ENCODE measurements at regions not wholly inside any gene's neighbourhood (a gene's known extent, or its start where the extent isn't known, plus 50 kb on each side); places are given as distances from the start of the nearest gene placed in this dataset.

DNA sequence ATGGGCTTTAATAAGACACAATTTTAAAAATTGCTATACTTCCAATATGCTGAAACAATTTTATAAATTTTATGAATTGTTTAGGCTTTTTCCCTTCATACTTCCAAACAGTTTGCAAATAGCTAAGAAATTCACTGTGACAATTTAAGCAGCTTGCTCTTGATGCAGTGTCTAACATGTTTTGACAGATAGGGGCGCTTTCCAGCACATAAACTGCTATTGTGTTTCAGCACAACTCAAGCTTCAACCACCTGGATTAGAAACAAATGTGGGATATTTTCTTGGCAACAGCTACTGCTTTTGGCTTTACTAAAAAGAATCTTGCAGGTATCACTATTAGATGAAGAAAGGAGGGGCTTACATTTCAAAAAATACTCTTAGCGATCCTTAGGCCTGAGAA lies 565.8 kb upstream of the DPPA4 start:
- no peak for DNase-seq (ENCODE audit: low spot score)

DNA sequence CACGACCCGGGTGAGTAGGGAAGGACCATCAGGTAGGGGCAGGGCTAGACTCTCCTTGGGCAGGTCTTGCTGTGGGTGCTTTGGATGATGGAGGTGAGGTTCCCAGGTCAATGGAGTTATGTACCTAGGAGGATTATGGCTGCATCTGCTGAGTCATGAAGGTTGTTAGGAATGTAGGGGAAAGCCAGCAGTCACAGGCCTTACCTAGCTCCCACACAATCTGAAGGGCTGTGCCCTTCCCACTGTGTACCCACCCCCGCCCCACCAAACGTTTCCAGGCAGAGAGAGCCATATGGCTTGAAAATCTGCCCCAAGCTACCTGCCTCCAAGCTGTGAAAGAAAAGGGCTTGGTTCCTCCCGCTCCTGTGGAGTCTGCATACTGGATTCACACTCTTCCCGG lies 573.4 kb upstream of the DPPA4 start:
- no peak for DNase-seq (ENCODE audit: low spot score)

GRCh38 chr3:109918740-109919139 lies 581.4 kb upstream of the DPPA4 start:
- no peak for DNase-seq (ENCODE audit: low spot score)

DNA sequence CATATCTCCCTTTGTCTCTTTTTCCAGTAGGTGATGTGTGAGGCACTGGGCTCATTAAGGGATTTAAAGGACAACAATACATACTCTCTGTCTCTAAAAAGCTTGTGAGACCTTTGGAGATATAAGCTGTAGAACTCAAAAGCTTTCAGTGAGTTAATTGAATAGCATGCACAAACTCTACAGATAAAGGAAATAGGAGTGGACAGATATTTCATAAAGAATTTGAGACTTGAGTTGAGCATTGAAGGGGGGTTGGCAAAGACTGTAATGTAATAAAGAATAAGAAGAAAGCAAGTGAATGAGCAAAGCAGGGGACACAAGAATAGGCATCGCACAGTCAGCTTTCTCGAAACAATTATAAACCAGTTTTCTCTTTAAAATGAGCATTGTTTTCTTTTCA lies 583.4 kb upstream of the DPPA4 start:
- DNase-seq (ENCODE audit: low spot score): no peak

DNA sequence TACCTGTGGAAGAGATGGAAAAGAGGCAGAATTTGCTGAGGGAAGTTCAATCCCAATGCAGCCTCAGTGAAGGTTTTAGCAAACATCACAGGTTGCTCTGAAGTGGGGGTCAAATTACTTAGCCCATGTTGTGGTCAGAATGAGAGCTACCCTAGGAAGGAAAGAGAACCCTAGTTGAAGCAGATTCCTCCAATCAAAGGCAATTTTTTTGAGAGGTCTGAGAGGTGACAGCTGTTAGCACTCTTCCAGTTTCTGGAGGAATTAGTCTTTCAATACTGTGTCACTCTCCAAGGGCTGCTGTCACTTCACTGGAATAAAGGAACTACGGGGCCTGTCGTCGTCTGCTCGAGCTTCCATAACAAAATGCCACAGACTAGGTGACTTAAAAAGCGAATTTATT lies 584.2 kb upstream of the DPPA4 start:
- no peak for DNase-seq (ENCODE audit: low spot score)

- DNase-seq (ENCODE audit: low spot score): no peak
Measured at GRCh38 chr3:109922856-109923255, 585.5 kb upstream of the DPPA4 start.

GRCh38 chr3:109923431-109923830 lies 586.1 kb upstream of the DPPA4 start:
- no peak for DNase-seq (ENCODE audit: low spot score)

DNA sequence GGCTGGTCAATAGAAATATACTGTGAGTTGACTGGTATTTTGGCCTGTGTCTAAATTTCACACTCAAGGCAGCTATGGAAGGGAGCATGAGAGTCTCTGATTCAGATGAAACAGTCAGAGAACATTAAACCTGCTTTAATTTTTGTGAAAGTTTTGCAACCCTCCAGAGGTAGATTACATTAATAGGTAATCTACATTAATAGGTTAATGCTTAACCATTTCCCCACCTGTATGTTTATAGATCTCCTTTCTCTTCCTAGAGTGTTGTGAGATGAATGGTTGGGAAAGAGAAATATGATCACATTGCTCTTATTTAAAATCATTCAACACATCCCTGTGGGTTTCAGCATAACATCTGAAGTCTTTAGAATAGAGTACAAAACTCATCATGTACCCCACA lies 586.9 kb upstream of the DPPA4 start:
- DNase-seq (ENCODE audit: low spot score): no peak

- DNase-seq (ENCODE audit: low spot score): no peak
Measured at GRCh38 chr3:109926376-109926775, 589.0 kb upstream of the DPPA4 start.

- no peak for DNase-seq (ENCODE audit: low spot score)
Measured at GRCh38 chr3:109927161-109927560, 589.8 kb upstream of the DPPA4 start.

- DNase-seq (ENCODE audit: low spot score): no peak
Measured at GRCh38 chr3:109927726-109928125, 590.4 kb upstream of the DPPA4 start.

DNA sequence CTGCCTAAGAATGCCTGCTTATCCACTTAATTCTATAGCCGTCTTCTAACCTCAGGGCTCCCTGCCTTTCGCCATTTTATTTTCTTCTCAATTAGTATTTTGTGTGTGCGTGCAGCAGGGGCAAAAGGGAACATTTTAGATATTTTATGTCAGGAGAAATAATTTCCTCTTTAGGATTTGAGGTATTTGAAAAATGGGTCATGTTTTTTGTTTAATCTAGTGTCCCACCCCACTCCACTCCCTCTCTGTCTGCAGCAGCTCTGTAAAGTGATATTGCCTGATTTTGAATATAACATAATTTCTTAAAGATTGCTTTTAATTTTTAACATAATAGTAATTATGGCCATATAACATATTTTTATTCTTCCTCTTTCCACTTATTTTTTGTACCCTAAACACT lies 593.2 kb upstream of the DPPA4 start:
- DNase-seq (ENCODE audit: low spot score): no peak

GRCh38 chr3:109933576-109933975 lies 596.2 kb upstream of the DPPA4 start:
- no peak for DNase-seq (ENCODE audit: low spot score)

GRCh38 chr3:109939817-109940216 lies 602.5 kb upstream of the DPPA4 start:
- no peak for DNase-seq (ENCODE audit: low spot score)

- DNase-seq (ENCODE audit: low spot score): no peak
Measured at GRCh38 chr3:109943181-109943580, 605.8 kb upstream of the DPPA4 start.

- no peak for DNase-seq (ENCODE audit: low spot score)
Measured at GRCh38 chr3:109944836-109945235, 607.5 kb upstream of the DPPA4 start.

- DNase-seq (ENCODE audit: low spot score): no peak
Measured at GRCh38 chr3:109952924-109953323, 615.6 kb upstream of the DPPA4 start.

DNA sequence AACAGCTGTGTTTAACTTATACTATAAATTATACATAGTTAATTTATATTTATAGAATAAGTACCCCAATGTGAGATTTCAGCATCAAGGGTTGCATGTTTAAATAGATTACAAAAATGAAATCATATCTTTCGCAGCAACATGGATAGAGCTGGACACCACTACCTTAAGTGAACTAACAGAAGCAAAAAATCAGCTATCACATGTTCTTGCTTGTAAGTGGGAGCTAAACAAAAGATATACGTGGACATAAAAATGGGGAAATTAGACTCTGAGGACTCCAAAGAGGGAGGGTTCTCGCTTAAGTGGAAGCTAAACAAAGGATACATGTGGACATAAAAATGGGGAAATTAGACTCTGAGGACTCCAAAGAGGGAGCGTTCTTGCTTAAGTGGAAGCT lies 626.5 kb upstream of the DPPA4 start:
- no peak for DNase-seq (ENCODE audit: low spot score)

DNA sequence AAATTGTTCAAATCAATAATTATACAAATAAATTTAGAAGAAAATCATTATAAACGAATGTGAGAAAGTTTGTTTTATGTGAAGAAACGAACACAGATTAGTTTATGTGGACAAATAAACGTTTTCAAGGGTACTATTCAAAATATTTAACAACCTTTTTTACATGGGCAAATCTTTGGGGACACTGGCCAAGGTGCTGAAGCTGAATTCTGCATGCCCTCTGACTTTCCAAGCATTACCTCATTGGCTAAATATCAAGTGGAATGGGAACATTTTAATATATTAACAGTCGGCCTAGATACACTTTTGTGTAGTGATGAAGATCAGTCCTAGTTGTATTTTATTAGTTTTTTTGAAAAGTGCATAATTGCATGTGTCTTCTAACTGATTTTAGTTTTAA lies 636.4 kb upstream of the DPPA4 start:
- no peak for DNase-seq (ENCODE audit: low spot score)

DNA sequence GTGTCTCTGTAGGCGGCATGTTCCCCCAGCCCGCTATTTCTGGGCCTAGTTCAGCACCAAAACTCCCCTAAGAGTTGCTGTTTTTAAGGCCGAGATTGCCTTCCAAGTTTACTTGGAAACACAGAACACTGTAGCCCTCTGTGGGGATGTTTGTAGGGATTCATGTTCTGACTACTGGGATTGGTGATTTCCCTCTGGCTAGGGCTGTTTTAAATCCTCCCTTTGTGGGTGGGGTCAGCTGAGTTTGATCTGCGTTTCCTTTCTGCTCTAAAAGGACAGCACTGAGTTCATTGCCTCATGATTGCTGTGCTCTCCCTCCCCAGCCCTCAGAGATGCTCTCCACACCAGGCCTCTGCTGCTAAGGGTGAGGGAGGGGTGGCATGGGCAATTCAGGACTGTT lies 640.6 kb upstream of the DPPA4 start:
- no peak for DNase-seq (ENCODE audit: low spot score)

DNA sequence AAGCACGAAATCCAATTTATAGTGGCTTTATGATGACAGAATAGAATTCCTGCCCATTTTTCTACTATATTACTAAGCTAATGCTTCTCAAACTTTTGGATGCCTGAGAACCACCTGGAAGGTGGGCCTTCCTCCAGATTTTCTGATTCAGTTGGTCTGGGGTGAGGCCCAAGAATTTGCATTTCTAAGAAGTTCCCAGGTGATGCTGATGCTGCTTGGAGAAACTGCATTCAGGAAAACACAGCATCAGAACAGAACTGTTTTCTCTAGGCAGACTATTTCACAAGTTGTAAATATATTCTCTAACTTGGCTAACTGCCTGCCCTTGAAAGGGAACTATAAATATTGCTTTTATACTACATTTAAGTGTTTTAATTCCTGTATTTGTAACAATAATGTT lies 644.9 kb upstream of the DPPA4 start:
- no peak for DNase-seq (ENCODE audit: low spot score)

DNA sequence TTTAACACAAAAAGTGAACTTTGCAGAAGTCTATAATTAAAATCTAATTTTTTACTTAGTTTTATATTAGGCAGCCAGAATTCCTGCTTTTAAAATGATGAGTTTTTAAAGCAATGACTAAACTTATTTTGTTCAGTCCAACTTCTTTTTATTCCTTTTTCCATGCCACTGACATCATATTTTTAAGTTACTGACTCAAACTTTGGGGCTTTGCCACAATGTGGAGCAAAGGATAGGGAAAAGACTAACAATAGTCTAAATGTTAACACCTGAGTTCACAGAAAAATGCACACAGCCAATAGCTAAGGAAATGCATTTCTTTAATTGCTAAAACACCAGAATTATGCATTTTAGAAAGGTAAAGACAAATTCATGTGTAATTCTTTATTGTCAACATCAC lies 647.6 kb upstream of the DPPA4 start:
- DNase-seq (ENCODE audit: low spot score): no peak

DNA sequence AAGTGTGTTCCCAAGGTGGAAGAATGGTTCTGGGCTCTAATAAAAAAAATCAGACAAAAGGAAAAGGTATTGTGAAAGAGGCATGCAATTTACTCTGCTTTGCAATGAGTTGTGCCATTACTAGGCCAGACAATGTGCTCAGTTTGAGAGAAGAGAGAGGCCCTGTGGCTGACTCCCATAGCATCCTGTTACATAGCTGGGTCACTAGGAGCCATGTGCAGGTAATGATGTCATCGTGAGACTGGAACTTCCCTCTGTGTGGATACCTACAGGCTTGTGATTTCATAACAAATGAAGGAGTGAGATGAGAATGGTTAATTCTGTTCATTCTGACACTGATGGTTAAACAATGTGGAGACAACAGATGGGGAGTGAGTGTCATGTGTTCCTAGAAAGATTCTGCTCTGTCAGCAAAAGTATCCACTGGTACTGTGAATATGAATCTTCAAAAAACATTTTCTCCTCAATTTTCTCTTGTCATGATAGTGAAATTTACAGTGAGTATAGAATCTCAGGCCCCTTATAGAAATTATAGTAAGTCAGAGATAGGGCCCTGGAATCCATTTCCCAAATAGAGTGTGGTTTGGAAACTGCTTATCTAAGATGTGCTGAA lies 648.7 kb upstream of the DPPA4 start:
- DNase-seq (ENCODE audit: low spot score): no peak

GRCh38 chr3:109994853-109995252 lies 657.5 kb upstream of the DPPA4 start:
- no peak for DNase-seq (ENCODE audit: low spot score)

DNA sequence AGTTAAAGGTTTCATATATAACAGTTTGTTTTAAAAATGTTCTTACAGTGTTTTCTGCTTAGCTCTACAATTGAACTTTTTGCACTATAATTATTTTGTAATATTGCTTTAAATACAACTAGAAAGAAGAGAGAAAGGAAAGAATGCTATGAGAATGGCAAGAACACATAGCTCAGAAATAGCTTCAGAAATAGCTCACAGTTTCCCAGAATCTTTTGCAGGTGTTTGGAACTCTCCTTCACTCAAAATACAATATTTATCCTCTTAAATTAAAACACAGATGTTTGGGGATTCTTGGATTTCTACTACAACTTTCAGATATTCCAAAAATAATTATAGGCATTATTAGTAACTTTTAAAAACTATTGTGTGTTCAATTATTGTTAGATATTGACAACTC lies 658.0 kb upstream of the DPPA4 start:
- no peak for DNase-seq (ENCODE audit: low spot score)
